ENCODE measurements at regions not wholly inside any gene's neighbourhood (a gene's known extent, or its start where the extent isn't known, plus 50 kb on each side); places are given as distances from the start of the nearest gene placed in this dataset.
"Not testable (repeated sequence)": the region's sequence is repeated elsewhere in the genome, so short reads cannot be mapped to it uniquely, and the experiment has no call there.

DNA sequence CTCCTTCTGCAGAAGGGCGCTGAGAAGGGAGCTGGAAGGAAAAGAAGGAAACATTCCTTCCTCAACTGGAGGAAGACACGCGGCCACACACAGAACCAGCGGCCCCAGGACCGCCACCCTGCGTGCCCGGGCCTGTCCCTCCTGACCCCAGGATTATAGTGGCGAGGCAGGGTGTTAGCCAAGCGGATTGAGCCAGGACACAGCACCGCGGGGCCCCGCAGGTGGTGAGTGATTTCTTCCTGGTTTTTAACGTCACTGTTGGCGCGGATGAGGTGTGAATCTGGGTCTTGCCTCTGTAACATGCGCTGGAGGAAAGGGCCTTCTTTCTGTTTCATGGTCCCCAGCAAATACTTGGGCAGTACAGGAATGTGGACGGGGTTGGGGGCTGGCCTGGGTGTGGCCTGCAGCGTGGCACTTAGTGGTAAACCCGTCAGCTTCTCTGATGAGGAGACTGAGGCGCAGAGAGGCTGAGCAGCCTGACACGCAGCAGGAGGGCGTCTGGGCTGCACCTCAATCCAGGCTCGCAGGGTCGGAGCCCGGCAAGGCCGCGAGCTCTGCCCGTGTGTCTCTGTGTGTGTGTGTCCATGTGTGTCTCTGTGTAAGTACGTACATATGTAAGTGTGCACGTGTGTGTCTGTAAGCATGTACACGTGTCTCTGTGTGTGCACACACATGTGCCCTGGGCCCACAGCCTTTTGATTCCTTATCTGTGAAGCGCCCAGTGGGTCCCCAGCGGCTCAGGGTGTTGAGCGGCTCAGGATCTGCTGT lies 158.4 kb upstream of the ZNF469 start:
- TF ChIP-seq, protein P1, sequence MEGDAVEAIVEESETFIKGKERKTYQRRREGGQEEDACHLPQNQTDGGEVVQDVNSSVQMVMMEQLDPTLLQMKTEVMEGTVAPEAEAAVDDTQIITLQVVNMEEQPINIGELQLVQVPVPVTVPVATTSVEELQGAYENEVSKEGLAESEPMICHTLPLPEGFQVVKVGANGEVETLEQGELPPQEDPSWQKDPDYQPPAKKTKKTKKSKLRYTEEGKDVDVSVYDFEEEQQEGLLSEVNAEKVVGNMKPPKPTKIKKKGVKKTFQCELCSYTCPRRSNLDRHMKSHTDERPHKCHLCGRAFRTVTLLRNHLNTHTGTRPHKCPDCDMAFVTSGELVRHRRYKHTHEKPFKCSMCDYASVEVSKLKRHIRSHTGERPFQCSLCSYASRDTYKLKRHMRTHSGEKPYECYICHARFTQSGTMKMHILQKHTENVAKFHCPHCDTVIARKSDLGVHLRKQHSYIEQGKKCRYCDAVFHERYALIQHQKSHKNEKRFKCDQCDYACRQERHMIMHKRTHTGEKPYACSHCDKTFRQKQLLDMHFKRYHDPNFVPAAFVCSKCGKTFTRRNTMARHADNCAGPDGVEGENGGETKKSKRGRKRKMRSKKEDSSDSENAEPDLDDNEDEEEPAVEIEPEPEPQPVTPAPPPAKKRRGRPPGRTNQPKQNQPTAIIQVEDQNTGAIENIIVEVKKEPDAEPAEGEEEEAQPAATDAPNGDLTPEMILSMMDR (IDR thresholded peaks at IDR 0.05), result not testable (repeated sequence)
- TF ChIP-seq POLR2A (IDR thresholded peaks at IDR 0.05), result not testable (repeated sequence)

Data from adrenal gland (tissue), 5 donors.